DND-41 (cell line): ENCODE measurements at regions not wholly inside any gene's neighbourhood (a gene's known extent, or its start where the extent isn't known, plus 50 kb on each side); places are given as distances from the start of the nearest gene placed in this dataset.

Source experiments
- CTCF ChIP-seq: IDR thresholded peaks from 2 replicates; pipeline ENCODE4 v1.5.1; 2012; ENCODE audit warnings: borderline replicate concordance, low read length, moderate library complexity, mild to moderate bottlenecking; ENCODE audit not compliant: poor library complexity, severe bottlenecking; ENCODE audit errors: extremely low read depth
- EZH2 ChIP-seq: IDR thresholded peaks from 3 replicates; pipeline ENCODE4 v1.6.1; 2012; ENCODE audit warnings: borderline replicate concordance, low read depth, mild to moderate bottlenecking, moderate library complexity, low read length, inconsistent platforms; ENCODE audit not compliant: severe bottlenecking

DNA sequence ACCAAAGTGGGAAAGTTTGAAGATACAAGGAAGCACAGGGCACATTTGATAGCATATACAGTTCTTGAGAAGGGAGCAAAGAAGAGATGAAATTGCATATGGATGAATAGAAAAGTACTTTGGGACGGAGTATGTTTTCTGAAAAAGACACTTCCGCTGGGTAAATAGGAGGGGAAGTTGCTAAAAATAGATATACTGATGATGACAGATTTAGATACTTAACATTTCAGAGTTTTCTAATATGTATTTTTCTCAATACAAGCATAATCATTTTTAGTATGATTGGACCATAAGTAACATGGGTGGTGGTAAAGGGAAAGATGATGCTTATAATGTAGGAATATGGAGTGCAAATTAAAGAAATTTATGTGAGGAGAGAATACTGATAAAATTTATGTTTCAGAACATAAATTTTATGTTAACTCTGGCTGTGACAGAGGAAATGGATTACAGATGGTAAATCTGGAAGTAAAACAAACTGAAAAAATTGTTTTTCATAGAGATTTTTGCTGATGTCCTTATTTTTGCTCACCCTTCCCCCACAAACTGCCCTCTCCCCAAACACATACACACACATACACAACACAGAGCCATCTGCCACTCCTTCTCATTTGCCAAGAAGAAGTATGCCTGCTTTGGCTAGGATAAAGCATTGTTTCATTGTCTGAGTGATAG lies 583.9 kb upstream of the MIR17HG start:
- TF ChIP-seq CTCF (no peak), EZH2 (no peak)
